Choroid plexus epithelial cell (primary cell): ENCODE measurements at regions not wholly inside any gene's neighbourhood (a gene's known extent, or its start where the extent isn't known, plus 50 kb on each side); places are given as distances from the start of the nearest gene placed in this dataset.

Experiments
- DNase-seq: peaks from one replicate; pipeline ENCODE4 v3.0.0-alpha.2; 2010; ENCODE audit warnings: low read depth
- H3K4me3 ChIP-seq: 2 replicates; pipeline ENCODE4 v1.5.1; 2011; ENCODE audit warnings: low read depth, mild to moderate bottlenecking, control low read depth, low read length, moderate library complexity
- TF ChIP-seq, protein P1 (sequence below): conservative IDR thresholded peaks from 2 replicates; pipeline ENCODE4 v1.5.1; 2011; ENCODE audit warnings: low read depth, mild to moderate bottlenecking, control low read depth, inconsistent platforms, low read length, moderate library complexity

DNA sequence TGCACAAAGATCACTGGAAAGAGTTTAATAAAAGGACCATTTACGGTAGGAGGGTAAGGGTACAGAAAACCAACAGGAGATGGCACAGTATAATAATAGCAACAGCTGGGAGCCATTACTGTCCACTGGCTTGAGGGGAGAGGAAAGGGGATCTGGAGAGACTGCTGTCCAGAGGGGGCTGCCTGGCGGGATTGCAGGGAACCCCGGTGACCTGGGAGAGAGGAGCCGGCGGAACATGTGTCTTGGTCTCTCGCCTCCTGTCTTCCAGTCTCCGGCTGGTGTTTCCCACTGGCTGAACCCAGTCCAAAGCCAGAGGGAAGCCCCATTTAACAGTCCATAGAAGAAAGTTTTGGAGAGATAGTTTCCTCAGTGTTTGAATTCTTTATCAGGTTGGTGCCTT lies 57.5 kb upstream of the PODXL start:
- DNase-seq: no peak
- TF ChIP-seq, protein P1, sequence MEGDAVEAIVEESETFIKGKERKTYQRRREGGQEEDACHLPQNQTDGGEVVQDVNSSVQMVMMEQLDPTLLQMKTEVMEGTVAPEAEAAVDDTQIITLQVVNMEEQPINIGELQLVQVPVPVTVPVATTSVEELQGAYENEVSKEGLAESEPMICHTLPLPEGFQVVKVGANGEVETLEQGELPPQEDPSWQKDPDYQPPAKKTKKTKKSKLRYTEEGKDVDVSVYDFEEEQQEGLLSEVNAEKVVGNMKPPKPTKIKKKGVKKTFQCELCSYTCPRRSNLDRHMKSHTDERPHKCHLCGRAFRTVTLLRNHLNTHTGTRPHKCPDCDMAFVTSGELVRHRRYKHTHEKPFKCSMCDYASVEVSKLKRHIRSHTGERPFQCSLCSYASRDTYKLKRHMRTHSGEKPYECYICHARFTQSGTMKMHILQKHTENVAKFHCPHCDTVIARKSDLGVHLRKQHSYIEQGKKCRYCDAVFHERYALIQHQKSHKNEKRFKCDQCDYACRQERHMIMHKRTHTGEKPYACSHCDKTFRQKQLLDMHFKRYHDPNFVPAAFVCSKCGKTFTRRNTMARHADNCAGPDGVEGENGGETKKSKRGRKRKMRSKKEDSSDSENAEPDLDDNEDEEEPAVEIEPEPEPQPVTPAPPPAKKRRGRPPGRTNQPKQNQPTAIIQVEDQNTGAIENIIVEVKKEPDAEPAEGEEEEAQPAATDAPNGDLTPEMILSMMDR: no peak
- H3K4me3 ChIP-seq: no peak overlapping the region

DNA sequence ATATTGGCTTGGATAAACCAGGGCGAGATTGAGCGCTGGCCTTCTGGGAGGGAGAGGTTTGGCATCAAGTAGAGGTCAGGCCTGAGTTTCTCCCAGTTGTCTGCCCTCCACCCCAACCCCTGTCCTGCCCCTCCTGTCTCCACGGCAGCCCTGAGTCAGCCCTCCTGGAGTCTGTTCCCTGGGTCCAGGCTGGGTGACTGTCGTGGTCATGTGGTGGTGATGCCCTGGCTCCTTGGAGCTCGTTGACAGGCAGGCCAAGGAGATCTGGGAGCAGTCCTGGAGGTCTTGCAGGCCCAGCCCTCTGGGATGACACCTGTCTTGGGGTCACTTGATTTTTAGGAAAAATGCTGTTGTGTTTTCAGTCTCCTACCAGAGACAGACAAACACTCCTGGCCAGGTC lies 53.6 kb upstream of the PODXL start:
- no peak for DNase-seq
- TF ChIP-seq, protein P1: no peak

DNA sequence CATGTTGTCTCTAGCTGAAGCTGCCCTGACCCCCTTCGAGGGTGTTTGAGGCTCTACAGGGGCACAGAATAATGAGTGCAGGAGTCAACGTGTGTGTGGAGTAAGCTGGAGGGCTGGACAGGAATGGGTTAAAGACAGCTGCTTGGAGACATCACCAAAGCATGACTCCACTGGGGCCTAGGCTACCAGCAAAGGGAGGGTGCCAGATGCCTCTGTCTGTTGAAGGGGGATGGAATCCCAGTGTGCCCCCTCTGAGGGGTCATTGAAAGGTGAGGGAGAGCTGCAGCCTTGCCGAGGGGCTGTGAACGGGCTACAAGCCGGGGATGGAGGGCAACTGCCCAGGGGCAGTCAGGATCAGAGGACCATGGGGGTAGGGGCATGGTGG lies 51.7 kb upstream of the PODXL start:
- no peak overlapping the region for H3K4me3 ChIP-seq
- TF ChIP-seq, protein P1: no peak
- no peak for DNase-seq

More for the DNA sequence above, 53.6 kb upstream of the PODXL start:
- H3K4me3 ChIP-seq: no peak overlapping the region

DNA sequence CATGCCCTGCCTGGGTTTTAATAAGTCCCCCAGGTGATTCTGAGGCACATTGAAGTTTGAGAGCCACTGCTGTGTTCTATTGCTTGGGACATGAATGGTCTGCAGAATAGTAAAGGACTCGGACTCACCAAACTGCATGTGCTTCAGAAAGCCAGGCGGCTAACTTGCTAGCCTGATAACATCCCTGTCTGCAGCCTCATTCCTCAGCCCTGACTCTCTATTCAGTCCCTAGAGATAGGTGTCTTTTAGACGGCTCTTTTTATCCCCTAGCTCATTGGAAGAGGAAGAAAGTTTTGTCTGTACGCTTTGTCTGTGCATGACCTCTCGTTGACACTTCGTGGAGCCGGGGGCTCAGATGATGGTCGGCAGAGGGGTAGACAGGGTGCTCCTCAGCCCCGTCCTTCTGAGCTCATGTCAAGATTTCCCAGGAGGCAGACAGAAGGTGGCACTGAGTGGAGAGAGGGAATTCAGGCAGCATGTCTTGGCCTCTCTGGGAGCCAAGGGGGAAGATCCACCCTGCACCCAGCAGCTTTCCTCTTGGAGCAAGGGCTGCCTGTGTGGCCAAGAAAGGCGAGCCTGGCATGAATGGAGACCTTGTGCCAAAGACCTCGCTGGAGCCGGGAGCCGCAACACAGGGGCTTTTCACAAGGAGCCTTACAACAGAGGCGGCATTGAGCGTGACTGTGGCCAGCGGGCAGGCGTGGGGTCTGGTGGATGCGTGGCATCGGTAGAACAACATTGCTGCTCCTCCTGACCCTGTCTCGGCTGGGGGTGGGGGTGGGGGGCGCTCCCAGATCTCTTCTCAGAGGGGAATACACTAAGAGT lies 51.1 kb upstream of the PODXL start:
- TF ChIP-seq, protein P1: no peak
- DNase-seq: no peak
- H3K4me3 ChIP-seq: no peak overlapping the region

DNA sequence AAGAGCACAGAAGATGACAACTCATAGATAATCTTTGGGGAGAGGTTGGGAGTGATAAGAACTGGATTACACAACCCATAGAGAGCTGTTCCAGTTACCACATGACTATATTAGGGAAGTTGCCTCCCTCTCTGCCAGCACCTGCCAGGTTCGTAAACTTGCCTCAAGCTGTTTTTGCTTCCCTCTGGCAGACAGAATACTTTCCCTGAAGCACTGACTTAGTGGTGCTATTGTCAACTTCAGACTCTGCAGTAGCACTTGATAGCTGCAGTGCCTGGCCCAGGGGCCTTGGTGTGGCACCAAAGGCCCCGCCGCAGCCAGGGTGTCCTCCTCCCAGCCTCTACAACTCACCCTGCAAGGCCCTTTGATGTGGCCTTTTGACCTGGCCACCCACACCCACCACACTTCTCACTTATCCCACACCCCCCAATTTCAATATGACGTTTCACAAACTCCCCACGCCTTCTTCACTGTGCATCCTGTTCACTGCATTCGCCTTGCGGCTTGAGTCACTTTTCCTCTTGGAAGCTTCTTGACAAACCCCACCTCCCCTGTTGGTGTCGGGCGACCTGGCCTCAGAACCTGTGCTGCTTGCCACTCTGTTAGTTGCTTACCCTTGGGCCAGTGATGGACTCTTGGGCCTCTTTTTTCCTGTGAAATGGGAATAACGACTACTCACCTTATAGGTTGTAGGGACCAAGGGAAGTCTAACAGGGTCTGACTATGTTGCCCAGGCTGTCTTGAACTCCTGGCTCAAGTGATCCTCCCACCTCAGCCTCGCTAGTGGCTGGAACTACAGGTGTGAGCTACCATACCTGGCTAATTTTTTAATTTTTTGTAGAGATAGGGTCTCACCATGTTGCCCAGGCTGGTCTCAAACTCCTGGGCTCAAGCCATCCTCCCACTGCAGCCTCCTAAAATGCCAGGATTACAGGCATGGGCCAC lies 50.2 kb upstream of the PODXL start:
- TF ChIP-seq, protein P1: no peak

More for the DNA sequence above, 50.2 kb upstream of the PODXL start:
- H3K4me3 ChIP-seq: no peak overlapping the region
- no peak for DNase-seq
